HepG2 (cell line): ENCODE measurements at regions not wholly inside any gene's neighbourhood (a gene's known extent, or its start where the extent isn't known, plus 50 kb on each side); places are given as distances from the start of the nearest gene placed in this dataset.

Experiments
- CCDC6 ChIP-seq: sonication (generic); formaldehyde crosslinking; IDR thresholded peaks from 2 replicates; pipeline ENCODE4 v1.8.1; 2022; ENCODE audit warnings: mild to moderate bottlenecking, missing genetic modification reagents, moderate library complexity
- EP300 ChIP-seq, 3 experiments: sonication (generic) in 1 of 3; formaldehyde crosslinking in 1 of 3; IDR thresholded peaks; 2 replicates each; pipeline versions ENCODE4 v1.5.1 to v1.6.1; 2011 to 2020; ENCODE audit warnings: low read depth in 2 of 3, low read length in 2 of 3, borderline replicate concordance in 1 of 3, improper control_type of control experiment in 1 of 3, mild to moderate bottlenecking in 1 of 3, missing genetic modification reagents in 1 of 3, moderate library complexity in 1 of 3
- FOXA3 ChIP-seq: IDR thresholded peaks from 2 replicates; pipeline ENCODE4 v1.6.1; 2016; ENCODE audit warnings: missing genetic modification reagents, missing compliant biosample characterization
- GABPB1 ChIP-seq: IDR thresholded peaks from 2 replicates; pipeline ENCODE4 v1.6.1; 2016; ENCODE audit warnings: mild to moderate bottlenecking, missing genetic modification reagents, moderate library complexity, missing compliant biosample characterization
- HDAC1 ChIP-seq: sonication (generic); formaldehyde crosslinking; IDR thresholded peaks from 2 replicates; pipeline ENCODE4 v1.5.1; 2020; ENCODE audit warnings: mild to moderate bottlenecking, missing genetic modification reagents
- NFYB ChIP-seq: sonication (generic); formaldehyde crosslinking; IDR thresholded peaks from 2 replicates; pipeline ENCODE4 v1.4.0; 2020; ENCODE audit warnings: missing genetic modification reagents
- PRMT3 ChIP-seq: sonication (generic); formaldehyde crosslinking; IDR thresholded peaks from 2 replicates; pipeline ENCODE4 v1.8.1; 2022; ENCODE audit warnings: low read depth, mild to moderate bottlenecking, moderate library complexity, missing genetic modification reagents, borderline replicate concordance
- SALL1 ChIP-seq: sonication (generic); formaldehyde crosslinking; IDR thresholded peaks from 2 replicates; pipeline ENCODE4 v1.8.0; 2022; ENCODE audit warnings: mild to moderate bottlenecking, missing genetic modification reagents
- SOX13 ChIP-seq, 3 experiments: fragments of 450-650 bp in 1 of 3; sonication (generic) in 1 of 3; formaldehyde crosslinking in 1 of 3; IDR thresholded peaks in 2 of 3; conservative IDR thresholded peaks in 1 of 3; 2 replicates each; pipeline versions ENCODE4 v1.5.0 to v1.6.1; 2016 to 2020; ENCODE audit warnings: antibody characterized with exemption in 1 of 3, mild to moderate bottlenecking in 1 of 3, missing compliant biosample characterization in 1 of 3, missing genetic modification reagents in 1 of 3, moderate library complexity in 1 of 3
- TCF7 ChIP-seq: sonication (generic); IDR thresholded peaks from 2 replicates; pipeline ENCODE4 v1.6.1; 2016; ENCODE audit warnings: antibody characterized with exemption, low read depth
- ZBTB7B ChIP-seq: sonication (generic); formaldehyde crosslinking; IDR thresholded peaks from 2 replicates; pipeline ENCODE4 v1.4.0; 2020; ENCODE audit warnings: missing genetic modification reagents
- ZC3H4 ChIP-seq: sonication (generic); formaldehyde crosslinking; IDR thresholded peaks from 2 replicates; pipeline ENCODE4 v1.4.0; 2020; ENCODE audit warnings: missing genetic modification reagents, borderline replicate concordance
- ZNF224 ChIP-seq: sonication (generic); formaldehyde crosslinking; IDR thresholded peaks from 2 replicates; pipeline ENCODE4 v1.5.0; 2020; ENCODE audit warnings: mild to moderate bottlenecking, missing genetic modification reagents
- ZNF296 ChIP-seq: sonication (generic); formaldehyde crosslinking; conservative IDR thresholded peaks from 2 replicates; pipeline ENCODE4 v1.5.0; 2020; ENCODE audit warnings: mild to moderate bottlenecking, missing genetic modification reagents
- ZNF564 ChIP-seq: sonication (generic); formaldehyde crosslinking; IDR thresholded peaks from 2 replicates; pipeline ENCODE4 v1.8.1; 2023; ENCODE audit warnings: mild to moderate bottlenecking, missing genetic modification reagents
- ZNF780A ChIP-seq: sonication (generic); formaldehyde crosslinking; IDR thresholded peaks from 2 replicates; pipeline ENCODE4 v1.8.0; 2022; ENCODE audit warnings: mild to moderate bottlenecking, missing genetic modification reagents, moderate library complexity
- ZNF788 ChIP-seq: sonication (generic); formaldehyde crosslinking; IDR thresholded peaks from 2 replicates; pipeline ENCODE4 v1.5.0; 2020; ENCODE audit warnings: mild to moderate bottlenecking, missing genetic modification reagents, borderline replicate concordance
- TF ChIP-seq, protein P1 (sequence below): sonication (generic); formaldehyde crosslinking; IDR thresholded peaks from 2 replicates; pipeline ENCODE4 v1.4.0; 2020; ENCODE audit warnings: missing genetic modification reagents, borderline replicate concordance
- TF ChIP-seq, protein P2 (sequence below): sonication (generic); formaldehyde crosslinking; IDR thresholded peaks from 2 replicates; pipeline ENCODE4 v1.8.1; 2023; ENCODE audit warnings: mild to moderate bottlenecking, missing genetic modification reagents
- TF ChIP-seq, protein P3 (sequence below): IDR thresholded peaks from 2 replicates; pipeline ENCODE4 v1.6.1; 2016; ENCODE audit warnings: mild to moderate bottlenecking, missing biosample characterization, missing genetic modification reagents
- TF ChIP-seq, protein P4 (sequence below): sonication (generic); formaldehyde crosslinking; IDR thresholded peaks from 2 replicates; pipeline ENCODE4 v1.4.0; 2020; ENCODE audit warnings: missing genetic modification reagents

DNA sequence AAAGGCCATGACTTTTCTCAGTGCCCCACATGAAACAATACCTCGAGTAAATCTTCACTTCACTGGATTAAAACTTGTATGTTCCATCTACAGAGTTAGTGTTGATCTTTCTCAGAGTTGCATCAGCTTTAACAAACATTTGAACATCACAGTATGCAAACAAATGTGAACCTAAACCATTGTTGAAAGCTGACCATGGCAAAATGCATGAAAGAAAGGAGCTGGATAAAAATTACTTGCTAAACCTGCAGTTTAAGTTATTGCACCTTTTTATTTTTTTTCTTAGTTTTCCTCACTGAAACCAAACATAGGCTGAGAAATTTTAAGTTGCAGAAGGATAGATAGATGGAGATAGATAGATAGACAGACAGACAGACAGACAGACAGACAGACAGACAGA lies 107.2 kb upstream of the UGP2 start (continued):
- TF ChIP-seq, protein P1, sequence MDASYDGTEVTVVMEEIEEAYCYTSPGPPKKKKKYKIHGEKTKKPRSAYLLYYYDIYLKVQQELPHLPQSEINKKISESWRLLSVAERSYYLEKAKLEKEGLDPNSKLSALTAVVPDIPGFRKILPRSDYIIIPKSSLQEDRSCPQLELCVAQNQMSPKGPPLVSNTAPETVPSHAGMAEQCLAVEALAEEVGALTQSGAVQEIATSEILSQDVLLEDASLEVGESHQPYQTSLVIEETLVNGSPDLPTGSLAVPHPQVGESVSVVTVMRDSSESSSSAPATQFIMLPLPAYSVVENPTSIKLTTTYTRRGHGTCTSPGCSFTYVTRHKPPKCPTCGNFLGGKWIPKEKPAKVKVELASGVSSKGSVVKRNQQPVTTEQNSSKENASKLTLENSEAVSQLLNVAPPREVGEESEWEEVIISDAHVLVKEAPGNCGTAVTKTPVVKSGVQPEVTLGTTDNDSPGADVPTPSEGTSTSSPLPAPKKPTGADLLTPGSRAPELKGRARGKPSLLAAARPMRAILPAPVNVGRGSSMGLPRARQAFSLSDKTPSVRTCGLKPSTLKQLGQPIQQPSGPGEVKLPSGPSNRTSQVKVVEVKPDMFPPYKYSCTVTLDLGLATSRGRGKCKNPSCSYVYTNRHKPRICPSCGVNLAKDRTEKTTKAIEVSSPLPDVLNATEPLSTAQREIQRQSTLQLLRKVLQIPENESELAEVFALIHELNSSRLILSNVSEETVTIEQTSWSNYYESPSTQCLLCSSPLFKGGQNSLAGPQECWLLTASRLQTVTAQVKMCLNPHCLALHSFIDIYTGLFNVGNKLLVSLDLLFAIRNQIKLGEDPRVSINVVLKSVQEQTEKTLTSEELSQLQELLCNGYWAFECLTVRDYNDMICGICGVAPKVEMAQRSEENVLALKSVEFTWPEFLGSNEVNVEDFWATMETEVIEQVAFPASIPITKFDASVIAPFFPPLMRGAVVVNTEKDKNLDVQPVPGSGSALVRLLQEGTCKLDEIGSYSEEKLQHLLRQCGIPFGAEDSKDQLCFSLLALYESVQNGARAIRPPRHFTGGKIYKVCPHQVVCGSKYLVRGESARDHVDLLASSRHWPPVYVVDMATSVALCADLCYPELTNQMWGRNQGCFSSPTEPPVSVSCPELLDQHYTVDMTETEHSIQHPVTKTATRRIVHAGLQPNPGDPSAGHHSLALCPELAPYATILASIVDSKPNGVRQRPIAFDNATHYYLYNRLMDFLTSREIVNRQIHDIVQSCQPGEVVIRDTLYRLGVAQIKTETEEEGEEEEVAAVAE (CRISPR knock-in tag) = peak; percentile 44; the same call in 1 of the 2 replicates
- TF ChIP-seq FOXA3 (CRISPR knock-in tag) = peak; percentile 98
- no peak for TF ChIP-seq ZNF564 (CRISPR knock-in tag)
- TF ChIP-seq, protein P2, sequence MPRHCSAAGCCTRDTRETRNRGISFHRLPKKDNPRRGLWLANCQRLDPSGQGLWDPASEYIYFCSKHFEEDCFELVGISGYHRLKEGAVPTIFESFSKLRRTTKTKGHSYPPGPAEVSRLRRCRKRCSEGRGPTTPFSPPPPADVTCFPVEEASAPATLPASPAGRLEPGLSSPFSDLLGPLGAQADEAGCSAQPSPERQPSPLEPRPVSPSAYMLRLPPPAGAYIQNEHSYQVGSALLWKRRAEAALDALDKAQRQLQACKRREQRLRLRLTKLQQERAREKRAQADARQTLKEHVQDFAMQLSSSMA (CRISPR knock-in tag) = no peak
- no peak for TF ChIP-seq ZC3H4 (CRISPR knock-in tag)
- peak; percentile 79 for TF ChIP-seq TCF7
- TF ChIP-seq ZNF788 = no peak
- TF ChIP-seq GABPB1 (CRISPR knock-in tag) = no peak
- peak; percentile 72; the same call in 1 of the 2 replicates for TF ChIP-seq SALL1 (CRISPR knock-in tag)
- TF ChIP-seq ZNF780A = no peak
- TF ChIP-seq SOX13 (IDR thresholded peaks at IDR 0.05) = peak; percentile 93
- TF ChIP-seq SOX13 (CRISPR knock-in tag; conservative IDR thresholded peaks at IDR 0.05 in 1 of 2, IDR thresholded peaks at IDR 0.05 in 1 of 2) = peak in 1 of 2 experiments; percentile 99; a peak in 2 of 4 replicates
- peak; percentile 80 to 98 for TF ChIP-seq EP300 (IDR thresholded peaks at IDR 0.05; ENCODE audit: low read depth in 2 of 2, low read length in 2 of 2)
- peak; percentile 84; the same call in 1 of the 2 replicates for TF ChIP-seq EP300 (CRISPR knock-in tag; IDR thresholded peaks at IDR 0.05; ENCODE audit: borderline replicate concordance)
- TF ChIP-seq NFYB (CRISPR knock-in tag) = no peak
- no peak for TF ChIP-seq CCDC6 (CRISPR knock-in tag)
- TF ChIP-seq ZNF296 (CRISPR knock-in tag) = no peak
- TF ChIP-seq, protein P3, sequence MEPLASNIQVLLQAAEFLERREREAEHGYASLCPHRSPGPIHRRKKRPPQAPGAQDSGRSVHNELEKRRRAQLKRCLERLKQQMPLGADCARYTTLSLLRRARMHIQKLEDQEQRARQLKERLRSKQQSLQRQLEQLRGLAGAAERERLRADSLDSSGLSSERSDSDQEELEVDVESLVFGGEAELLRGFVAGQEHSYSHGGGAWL = no peak
- TF ChIP-seq PRMT3 (CRISPR knock-in tag) = no peak
- 0 out of 2 replicates have a peak, but pooled peaks have one; percentile 35 for TF ChIP-seq ZBTB7B (CRISPR knock-in tag)
- peak; percentile 80 for TF ChIP-seq HDAC1 (CRISPR knock-in tag)
- no peak for TF ChIP-seq ZNF224 (CRISPR knock-in tag)
- TF ChIP-seq, protein P4, sequence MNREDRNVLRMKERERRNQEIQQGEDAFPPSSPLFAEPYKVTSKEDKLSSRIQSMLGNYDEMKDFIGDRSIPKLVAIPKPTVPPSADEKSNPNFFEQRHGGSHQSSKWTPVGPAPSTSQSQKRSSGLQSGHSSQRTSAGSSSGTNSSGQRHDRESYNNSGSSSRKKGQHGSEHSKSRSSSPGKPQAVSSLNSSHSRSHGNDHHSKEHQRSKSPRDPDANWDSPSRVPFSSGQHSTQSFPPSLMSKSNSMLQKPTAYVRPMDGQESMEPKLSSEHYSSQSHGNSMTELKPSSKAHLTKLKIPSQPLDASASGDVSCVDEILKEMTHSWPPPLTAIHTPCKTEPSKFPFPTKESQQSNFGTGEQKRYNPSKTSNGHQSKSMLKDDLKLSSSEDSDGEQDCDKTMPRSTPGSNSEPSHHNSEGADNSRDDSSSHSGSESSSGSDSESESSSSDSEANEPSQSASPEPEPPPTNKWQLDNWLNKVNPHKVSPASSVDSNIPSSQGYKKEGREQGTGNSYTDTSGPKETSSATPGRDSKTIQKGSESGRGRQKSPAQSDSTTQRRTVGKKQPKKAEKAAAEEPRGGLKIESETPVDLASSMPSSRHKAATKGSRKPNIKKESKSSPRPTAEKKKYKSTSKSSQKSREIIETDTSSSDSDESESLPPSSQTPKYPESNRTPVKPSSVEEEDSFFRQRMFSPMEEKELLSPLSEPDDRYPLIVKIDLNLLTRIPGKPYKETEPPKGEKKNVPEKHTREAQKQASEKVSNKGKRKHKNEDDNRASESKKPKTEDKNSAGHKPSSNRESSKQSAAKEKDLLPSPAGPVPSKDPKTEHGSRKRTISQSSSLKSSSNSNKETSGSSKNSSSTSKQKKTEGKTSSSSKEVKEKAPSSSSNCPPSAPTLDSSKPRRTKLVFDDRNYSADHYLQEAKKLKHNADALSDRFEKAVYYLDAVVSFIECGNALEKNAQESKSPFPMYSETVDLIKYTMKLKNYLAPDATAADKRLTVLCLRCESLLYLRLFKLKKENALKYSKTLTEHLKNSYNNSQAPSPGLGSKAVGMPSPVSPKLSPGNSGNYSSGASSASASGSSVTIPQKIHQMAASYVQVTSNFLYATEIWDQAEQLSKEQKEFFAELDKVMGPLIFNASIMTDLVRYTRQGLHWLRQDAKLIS = 0 out of 2 replicates have a peak, but pooled peaks have one; percentile 32
